GM13976 (cell line): ENCODE measurements at regions not wholly inside any gene's neighbourhood (a gene's known extent, or its start where the extent isn't known, plus 50 kb on each side); places are given as distances from the start of the nearest gene placed in this dataset.

Experiments used
- DNase-seq: peaks from one replicate; pipeline ENCODE4 v3.0.0; 2012; ENCODE audit warnings: low spot score
- in situ Hi-C: fragments of 300-500 bp; cut with MboI; formaldehyde crosslinking; loops from one replicate; pipeline ENCODE4 v1.12.0; 2022; ENCODE audit warnings: low sequenced_read_pairs, mixed read lengths, inconsistent platforms; ENCODE audit not compliant: unreplicated experiment
- TF ChIP-seq, protein P1 (sequence below): IDR thresholded peaks from 2 replicates; pipeline ENCODE4 v1.5.1; 2012; ENCODE audit warnings: borderline replicate concordance, mild to moderate bottlenecking; ENCODE audit not compliant: insufficient read depth; ENCODE audit errors: extremely low read depth, missing control alignments, control extremely low read depth

DNA sequence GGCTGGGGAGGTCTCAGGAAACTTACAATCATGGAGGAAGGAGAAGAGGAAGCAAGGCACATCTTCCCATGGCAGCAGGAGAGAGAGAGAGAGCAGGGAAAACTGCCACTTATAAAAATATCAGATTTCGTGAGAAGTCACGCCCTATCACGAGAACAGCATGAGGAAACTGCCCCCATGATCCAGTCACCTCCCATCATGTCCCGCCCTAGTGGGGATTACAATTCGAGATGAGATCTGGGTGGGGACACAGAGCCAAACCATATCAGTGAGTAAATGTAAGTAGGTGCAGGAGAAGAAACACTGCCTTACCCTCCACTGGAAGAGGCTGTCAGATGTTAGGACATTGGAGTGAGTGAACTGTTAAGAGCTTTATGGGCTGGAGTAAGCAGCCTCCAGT lies 270.4 kb downstream of the TFAP2C start:
- DNase-seq = no peak
- in situ Hi-C loops = no loop called here

DNA sequence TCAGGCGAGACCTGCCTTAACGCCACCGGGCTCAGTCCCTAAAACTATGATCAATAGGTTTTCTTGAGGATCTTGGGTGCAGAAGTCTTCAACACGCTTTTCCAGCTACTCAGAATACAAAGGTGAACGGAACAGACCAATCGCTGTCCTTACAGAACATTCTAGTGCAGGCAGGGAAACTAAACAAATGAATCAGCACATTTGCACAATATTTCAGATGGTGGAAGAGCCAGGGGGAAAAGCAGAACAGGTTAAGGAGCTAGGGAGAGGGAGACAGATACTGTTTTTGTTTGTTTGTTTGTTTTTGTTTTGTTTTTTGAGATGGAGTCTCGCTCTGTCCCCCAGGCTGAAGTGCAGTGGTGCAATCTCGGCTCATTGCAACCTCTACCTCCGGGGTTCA lies 271.1 kb downstream of the TFAP2C start:
- no peak for DNase-seq
- TF ChIP-seq, protein P1, sequence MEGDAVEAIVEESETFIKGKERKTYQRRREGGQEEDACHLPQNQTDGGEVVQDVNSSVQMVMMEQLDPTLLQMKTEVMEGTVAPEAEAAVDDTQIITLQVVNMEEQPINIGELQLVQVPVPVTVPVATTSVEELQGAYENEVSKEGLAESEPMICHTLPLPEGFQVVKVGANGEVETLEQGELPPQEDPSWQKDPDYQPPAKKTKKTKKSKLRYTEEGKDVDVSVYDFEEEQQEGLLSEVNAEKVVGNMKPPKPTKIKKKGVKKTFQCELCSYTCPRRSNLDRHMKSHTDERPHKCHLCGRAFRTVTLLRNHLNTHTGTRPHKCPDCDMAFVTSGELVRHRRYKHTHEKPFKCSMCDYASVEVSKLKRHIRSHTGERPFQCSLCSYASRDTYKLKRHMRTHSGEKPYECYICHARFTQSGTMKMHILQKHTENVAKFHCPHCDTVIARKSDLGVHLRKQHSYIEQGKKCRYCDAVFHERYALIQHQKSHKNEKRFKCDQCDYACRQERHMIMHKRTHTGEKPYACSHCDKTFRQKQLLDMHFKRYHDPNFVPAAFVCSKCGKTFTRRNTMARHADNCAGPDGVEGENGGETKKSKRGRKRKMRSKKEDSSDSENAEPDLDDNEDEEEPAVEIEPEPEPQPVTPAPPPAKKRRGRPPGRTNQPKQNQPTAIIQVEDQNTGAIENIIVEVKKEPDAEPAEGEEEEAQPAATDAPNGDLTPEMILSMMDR = no peak
- in situ Hi-C loops = no loop called here

More for the DNA sequence above, 270.4 kb downstream of the TFAP2C start:
- TF ChIP-seq, protein P1 = no peak

DNA sequence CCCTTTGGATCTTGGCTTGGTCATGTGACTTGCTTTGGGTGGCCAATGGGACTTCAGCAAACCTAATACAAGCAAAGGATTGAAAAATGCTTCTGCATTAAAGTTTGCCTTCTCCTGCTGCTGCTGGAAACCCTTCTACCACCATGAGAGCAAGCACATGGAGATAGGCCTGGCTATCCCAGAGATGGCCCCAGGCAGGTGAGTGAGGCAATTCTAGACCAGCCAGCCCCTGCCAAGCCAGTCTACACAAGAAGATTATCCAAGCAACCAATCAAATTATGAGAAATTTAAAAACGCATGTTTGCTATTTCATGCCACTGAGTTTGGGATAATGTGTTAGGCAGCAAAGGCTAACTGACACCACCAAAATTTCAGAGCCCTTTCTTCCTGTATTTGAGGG lies 274.3 kb downstream of the TFAP2C start:
- DNase-seq = no peak
- TF ChIP-seq, protein P1 = no peak
- in situ Hi-C loops = no loop called here

DNA sequence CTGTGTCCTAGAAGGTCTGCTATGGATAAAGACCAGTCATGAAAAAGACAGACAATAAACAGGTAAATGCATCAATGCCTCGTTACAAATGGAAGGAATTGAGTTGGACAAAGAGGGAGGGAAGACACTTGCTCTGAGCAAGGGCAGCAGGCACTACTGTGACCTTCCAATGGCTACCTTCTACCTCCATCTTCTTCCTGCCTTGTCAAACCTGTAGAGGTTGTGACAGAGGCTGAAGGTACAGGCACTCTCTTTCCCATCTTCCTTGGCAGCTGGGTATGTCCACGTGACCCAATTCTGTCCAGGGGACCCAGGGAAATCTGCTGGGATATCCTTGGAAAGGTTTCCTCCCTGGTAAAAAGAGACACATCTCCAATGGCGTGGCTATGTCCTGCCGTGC lies 274.8 kb downstream of the TFAP2C start:
- DNase-seq = no peak
- TF ChIP-seq, protein P1 = no peak
- in situ Hi-C loops = no loop called here

DNA sequence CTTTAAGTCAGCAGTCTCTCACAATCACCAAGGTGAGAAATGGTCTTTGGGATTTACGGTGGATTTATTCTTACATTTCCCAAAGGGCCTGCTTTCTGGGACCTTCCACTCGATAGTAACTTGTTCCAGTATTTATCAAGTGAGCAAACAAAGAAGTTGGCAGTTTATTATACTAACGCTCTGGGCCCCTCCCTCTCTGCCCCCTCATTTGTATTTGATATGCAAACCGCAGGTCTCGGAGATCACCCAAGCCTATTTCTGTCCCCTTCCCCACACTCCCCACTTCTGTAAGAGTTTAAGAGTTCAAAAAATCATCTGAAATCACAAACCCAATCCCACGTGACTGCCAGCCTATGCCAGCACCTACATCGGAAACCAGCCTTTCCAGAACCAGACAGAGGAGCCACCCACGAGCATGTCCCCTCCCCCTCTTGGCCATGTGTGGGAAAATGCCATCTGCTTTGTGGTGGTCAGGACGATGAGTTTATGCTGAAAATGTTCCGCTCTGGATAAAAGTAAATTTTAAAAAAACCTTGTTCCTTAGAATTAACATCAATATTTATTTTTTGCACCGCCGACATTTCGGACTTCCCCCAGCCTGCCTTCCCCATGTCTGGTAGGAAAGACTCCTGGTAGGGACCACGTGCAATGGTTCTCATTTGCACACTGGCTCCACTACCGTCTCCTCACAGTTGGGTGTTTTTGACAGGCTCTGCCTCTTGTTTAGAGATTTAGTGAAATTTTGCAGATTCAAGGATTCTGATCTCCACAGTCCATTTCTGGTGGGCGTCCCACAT lies 281.0 kb downstream of the TFAP2C start:
- DNase-seq = no peak
- in situ Hi-C loops = no loop called here
- TF ChIP-seq, protein P1 = no peak

DNA sequence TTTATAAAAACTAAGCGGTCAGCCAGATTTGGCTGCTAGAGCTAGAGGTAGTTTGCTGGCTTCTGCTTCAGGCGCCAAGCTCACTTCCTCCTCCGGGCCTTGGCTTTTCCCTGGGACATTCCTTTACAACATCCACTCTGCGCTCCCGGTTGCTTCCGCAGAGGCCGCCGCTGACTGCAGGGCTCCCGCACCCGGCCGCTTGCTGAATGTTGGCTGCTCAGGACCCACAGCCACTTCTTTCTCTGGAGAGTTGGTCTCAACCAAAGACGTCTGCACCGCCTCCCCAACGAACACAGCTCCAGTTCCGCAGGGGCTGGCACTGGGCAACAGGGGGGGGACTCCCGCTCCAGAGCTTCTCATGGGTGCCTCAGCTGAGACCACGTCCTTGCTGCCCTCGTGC lies 282.8 kb downstream of the TFAP2C start:
- TF ChIP-seq, protein P1 = no peak
- no peak for DNase-seq
- in situ Hi-C loops = no loop called here
